NCI-H446 (cell line): ENCODE measurements at regions not wholly inside any gene's neighbourhood (a gene's known extent, or its start where the extent isn't known, plus 50 kb on each side); places are given as distances from the start of the nearest gene placed in this dataset.
A peak's percentile ranks its signal among the peaks of the same experiment; 100 is the strongest.

ENCODE experiments used
- DNase-seq, 2 experiments: peaks; one replicate each; lab custom pipeline; 2025; lab: John Stamatoyannopoulos, UW

DNA sequence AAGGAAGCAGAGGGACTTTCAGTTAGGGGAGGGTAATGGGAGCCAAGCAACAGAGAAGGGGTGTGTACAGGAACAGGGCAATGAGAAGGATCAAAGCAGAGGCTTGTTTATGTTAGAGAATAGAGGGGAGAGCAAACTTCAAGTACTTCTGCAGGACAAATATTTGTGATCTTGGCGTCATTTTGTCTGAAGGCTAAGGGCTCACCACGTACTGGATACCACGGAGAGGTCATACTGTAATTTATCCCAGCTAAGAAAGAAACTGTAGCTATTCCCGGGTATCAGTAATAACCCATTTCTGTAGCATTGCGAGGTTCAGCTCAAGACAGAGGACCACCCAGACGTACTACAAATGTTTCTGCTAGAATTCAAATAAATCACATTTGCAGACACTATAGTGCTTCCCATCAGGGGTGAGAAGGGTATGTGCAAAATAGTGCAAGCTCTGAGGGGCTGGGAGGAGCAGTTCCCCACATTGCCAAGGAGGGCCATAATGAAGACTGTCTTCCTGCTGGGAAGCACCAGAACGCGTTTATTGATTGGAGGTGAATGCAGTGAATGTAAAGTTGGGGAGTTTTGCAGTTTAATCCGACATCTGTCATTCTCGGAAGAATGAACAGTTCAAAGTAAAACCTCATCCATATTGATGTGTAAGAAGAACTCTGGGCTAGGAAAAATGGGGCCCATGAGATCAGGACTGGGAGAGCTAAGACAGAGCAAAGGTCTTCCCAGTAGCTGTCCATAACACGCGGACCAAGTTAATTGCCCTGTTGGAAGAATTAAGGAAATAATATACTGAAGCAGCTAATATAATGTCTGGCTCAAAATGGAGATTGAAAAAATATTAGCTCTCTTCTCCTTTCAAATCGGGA lies 136.9 kb downstream of the RWDD3 start:
- DNase-seq, result no peak

DNA sequence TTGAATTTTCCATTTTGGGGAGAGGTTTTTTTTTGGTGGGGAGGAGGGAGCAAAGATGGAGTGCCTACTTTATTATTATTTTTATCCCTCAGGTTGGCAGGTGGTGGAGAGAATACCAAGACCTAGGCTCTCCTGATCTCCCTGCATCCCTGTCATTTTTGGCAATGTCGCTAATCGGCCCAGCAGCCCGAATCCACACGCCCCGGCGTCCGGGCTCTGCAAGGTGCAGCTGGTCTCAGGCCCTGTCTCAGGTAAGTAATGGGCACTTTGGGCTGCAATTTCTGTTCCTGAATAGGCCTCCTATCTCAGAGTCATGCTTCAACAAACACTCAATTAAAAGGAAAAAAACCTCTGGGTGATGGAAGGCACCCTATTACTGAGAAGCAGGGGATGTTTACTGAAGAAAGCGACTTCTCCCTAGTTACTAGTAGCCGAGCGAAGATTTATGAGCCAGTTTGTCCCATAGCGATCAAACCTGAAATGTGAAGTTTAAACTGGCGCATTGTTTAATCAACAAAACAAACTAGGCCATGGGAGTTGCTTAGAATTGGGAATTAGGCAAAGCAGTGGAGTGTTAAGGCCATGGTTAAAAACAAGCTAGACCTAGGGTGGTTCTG lies 137.8 kb downstream of the RWDD3 start:
- DNase-seq, result no peak

DNA sequence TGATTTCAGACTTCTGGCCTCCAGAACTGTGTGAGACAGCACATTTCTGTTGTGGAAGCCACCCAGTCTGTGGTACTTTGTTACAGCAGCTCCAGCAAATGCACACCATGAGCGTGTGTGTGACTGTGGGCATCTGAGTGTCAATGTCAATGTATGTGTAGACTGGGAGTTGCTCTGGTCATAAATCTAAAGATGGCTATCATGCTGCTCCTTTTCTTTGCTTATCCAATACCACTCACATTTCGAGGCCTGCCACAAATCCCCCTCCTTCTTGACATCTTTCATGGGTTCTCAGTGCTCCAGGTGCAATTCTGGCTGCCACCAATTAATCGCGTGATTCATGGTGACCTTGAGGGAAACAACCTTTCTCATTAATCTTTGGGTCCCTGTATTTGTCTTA lies 141.2 kb downstream of the RWDD3 start:
- no peak for DNase-seq

GRCh38 chr1:95380909-95381308 lies 146.9 kb downstream of the RWDD3 start:
- DNase-seq, result no peak

GRCh38 chr1:95382000-95382786 lies 148.2 kb downstream of the RWDD3 start:
- no peak for DNase-seq

GRCh38 chr1:95383111-95383510 lies 149.1 kb downstream of the RWDD3 start:
- no peak for DNase-seq

GRCh38 chr1:95384567-95384966 lies 150.6 kb downstream of the RWDD3 start:
- no peak for DNase-seq

- DNase-seq, result no peak
Observed at GRCh38 chr1:95386371-95386770, 152.4 kb downstream of the RWDD3 start.

- no peak for DNase-seq
Observed at GRCh38 chr1:95386915-95387314, 152.9 kb downstream of the RWDD3 start.

GRCh38 chr1:95388031-95388430 lies 154.0 kb downstream of the RWDD3 start:
- DNase-seq, result peak; percentile 85 to 95

DNA sequence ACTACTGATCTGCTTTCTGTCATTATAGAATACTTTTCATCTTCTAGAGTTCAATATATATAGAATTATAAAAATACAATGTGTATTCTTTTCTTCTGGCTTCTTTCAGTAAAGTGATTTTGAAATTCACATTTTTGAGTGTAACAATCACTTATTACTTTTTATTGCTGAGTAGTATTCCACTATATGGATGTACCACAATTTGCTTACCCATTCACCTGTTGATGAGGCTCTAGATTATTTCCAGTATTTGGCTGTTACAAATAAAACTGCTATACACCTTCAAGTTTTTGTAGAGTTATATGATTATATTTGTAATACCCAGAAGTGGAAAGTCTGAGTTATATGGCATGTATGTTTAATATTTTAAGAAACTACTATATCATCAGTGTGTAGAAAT lies 159.4 kb downstream of the RWDD3 start:
- no peak for DNase-seq

- DNase-seq, result peak; percentile 2 to 45
Observed at GRCh38 chr1:95396557-95396956, 162.5 kb downstream of the RWDD3 start.

GRCh38 chr1:95402780-95403179 lies 168.8 kb downstream of the RWDD3 start:
- no peak for DNase-seq

DNA sequence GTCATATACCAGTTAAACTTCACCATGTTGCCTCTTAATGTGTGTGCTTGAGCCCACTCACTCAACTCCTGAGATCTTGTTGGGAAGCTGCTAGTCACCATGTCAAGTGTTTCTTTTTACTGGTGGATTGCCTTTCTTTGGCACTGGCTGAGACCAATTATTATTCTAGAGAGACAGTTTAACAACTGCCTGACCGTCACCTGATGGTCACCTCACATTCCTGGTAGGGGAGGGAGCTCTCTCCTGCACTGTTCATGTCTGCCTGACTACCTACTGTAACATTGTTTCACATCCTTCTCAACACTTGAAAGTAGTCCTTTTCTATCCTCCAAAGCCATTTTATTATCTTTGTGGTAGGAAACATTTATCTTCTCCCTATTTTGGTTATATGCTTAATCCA lies 172.3 kb downstream of the RWDD3 start:
- no peak for DNase-seq

DNA sequence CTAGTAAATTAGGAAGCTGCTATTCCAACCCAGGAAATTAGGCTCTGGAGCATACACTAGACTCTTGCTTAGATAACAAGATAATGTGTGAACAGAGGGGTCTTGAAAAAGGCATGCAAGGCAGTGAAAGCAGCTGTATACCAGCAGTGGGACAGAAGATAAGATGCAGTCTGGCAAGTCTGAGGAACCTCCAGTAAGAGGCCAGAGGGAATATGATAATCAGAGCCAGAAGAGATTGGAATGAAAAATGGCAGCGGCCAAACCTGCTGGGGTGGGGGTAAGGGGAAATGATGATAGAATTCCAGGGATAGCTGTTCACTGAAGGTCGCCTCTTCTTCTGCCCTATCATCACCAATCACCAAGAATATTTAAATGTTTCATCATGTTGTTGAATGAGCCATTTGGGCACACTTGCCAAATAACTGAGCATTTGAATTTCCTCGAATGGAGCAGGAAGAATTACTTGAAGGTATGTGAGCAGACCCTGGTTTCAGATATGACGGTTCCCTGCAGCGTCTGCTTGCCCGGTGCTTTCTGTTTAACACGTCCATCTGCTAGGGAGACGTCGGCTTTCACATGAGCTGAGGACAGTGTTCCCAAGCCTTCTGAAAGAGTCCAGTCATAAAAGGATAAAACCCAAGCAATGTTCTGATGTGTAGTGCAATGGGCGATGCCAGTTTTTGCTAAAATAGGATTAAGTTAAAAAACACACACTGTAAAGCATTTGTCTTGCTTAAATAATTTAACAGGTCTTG lies 173.3 kb downstream of the RWDD3 start:
- DNase-seq, result peak; percentile 87

DNA sequence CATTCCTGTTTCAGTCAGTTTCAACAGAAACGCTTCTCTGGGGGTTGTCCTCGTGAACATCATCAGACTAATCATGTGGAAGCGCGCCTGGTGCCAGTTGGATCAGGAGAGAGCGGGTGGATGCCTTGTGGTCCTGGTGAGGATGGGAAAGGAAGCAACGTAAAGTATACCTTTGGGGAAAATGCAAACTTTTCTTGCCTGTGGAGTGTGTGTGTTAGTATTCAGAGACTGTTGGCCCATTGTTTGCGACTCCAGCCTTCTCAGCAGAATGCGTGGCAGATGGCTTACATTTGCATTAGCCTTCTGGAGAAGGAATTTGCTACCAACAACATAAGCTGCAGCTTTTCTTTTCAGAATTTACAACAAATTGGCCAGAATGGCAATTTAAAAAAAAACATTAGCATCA lies 173.9 kb downstream of the RWDD3 start:
- DNase-seq, result peak; percentile 87 to 90

- peak in 1 of 2 experiments; percentile 29 for DNase-seq
Observed at GRCh38 chr1:95408507-95409136, 174.6 kb downstream of the RWDD3 start.

GRCh38 chr1:95409276-95409675 lies 175.3 kb downstream of the RWDD3 start:
- no peak for DNase-seq

GRCh38 chr1:95409901-95410300 lies 175.9 kb downstream of the RWDD3 start:
- DNase-seq, result no peak

DNA sequence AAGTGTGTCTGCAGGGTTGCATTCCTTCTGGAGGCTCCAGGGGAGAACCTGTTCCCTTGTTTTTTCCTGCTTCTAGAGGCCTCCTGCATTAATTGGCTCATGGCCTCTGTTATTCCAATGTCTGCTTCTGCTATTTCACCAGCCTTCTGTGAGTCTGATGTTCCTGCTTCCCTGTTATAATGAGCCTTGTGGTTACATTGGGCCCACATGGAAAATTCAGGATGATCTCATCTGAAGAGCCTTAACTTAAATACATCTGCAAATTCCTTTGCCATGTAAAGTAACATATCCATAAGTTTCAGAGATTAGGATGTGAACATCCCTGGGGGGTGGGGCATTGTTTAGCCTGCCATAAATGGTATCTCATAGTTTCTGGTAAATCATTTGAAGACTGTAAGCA lies 181.1 kb downstream of the RWDD3 start:
- no peak for DNase-seq

GRCh38 chr1:95426772-95427171 lies 192.8 kb downstream of the RWDD3 start:
- DNase-seq, result no peak

- no peak for DNase-seq
Observed at GRCh38 chr1:95427525-95427924, 193.5 kb downstream of the RWDD3 start.
